Endothelial cell of umbilical vein (primary cell): ENCODE measurements at regions not wholly inside any gene's neighbourhood (a gene's known extent, or its start where the extent isn't known, plus 50 kb on each side); places are given as distances from the start of the nearest gene placed in this dataset.

Experiments
- BruUV-seq: library from RNA; stranded (reverse); fragments of 400-500 nt; replicated peaks from 2 replicates; lab custom pipeline; 2021; lab: Mats Ljungman, UMichigan
- CTCF ChIA-PET: fragments of 300-600, 350-600 bp; sonication (Branson Sonifier 250); formaldehyde crosslinking; loops from one replicate; lab custom pipeline; 2021; ENCODE audit warnings: antibody characterized with exemption, inconsistent platforms; lab: Charles Lee
- POLR2A ChIA-PET: fragments of 300-600, 350-600 bp; sonication (Branson Sonifier 250); formaldehyde crosslinking; loops from one replicate; lab custom pipeline; 2021; ENCODE audit warnings: antibody characterized with exemption, inconsistent platforms; lab: Charles Lee
- DNase-seq: peaks from one replicate; pipeline ENCODE4 v3.0.0-alpha.2; 2011; ENCODE audit warnings: low read depth, low spot score
- FAIRE-seq: peaks from 2 replicates; lab custom pipeline; 2011; peaks lifted over from hg19 to GRCh38; lab: Jason Lieb, UNC
- H2AFZ ChIP-seq: 2 replicates; pipeline ENCODE4 v1.6.0; 2012; ENCODE audit warnings: low read depth, low read length, control low read depth, inconsistent platforms
- H3K27ac ChIP-seq: 2 replicates; pipeline ENCODE4 v1.5.1; 2011; ENCODE audit warnings: low read depth, mild to moderate bottlenecking, control low read depth, low read length, moderate library complexity; ENCODE audit not compliant: insufficient read depth
- H3K27me3 ChIP-seq, 2 experiments: 2 replicates each; pipeline versions ENCODE4 v1.6.0 to v1.6.1; 2011; ENCODE audit warnings: low read length in 2 of 2, mixed read lengths in 1 of 2; ENCODE audit not compliant: control insufficient read depth in 2 of 2, insufficient read depth in 2 of 2
- H3K36me3 ChIP-seq, 2 experiments: 2 replicates in 1 of 2; 3 replicates in 1 of 2; pipeline ENCODE4 v1.5.1; 2011; ENCODE audit warnings: low read length in 2 of 2, mild to moderate bottlenecking in 1 of 2, moderate library complexity in 1 of 2; ENCODE audit not compliant: control insufficient read depth in 2 of 2, insufficient read depth in 2 of 2; ENCODE audit errors: extremely low read depth in 1 of 2
- H3K4me1 ChIP-seq: 3 replicates; pipeline ENCODE4 v1.5.1; 2011; ENCODE audit warnings: mild to moderate bottlenecking, low read length; ENCODE audit not compliant: control insufficient read depth, insufficient read depth; ENCODE audit errors: extremely low read depth
- H3K4me2 ChIP-seq: 2 replicates; pipeline ENCODE4 v1.6.1; 2011; ENCODE audit warnings: low read length, control low read depth, mixed read lengths; ENCODE audit not compliant: insufficient read depth
- H3K4me3 ChIP-seq, 3 experiments: fragments of 200-600 bp in 1 of 3; sonication (generic), shearing (Covaris generic) in 1 of 3; replicated peaks in 1 of 3; 2 replicates each; pipeline ENCODE4 v1.5.1; 2011 to 2016; ENCODE audit warnings: control low read depth in 3 of 3, low read length in 3 of 3, mild to moderate bottlenecking in 2 of 3, inconsistent platforms in 1 of 3, low read depth in 1 of 3, moderate library complexity in 1 of 3; ENCODE audit not compliant: insufficient read depth in 1 of 3
- H3K79me2 ChIP-seq: 2 replicates; pipeline ENCODE4 v1.6.0; 2012; ENCODE audit warnings: low read length, inconsistent platforms; ENCODE audit not compliant: control insufficient read depth, insufficient read depth
- H3K9ac ChIP-seq: replicated peaks from 2 replicates; pipeline ENCODE3; 2011; ENCODE audit warnings: low read length, control low read depth; ENCODE audit not compliant: insufficient read depth; ENCODE audit errors: extremely low read depth
- H3K9me1 ChIP-seq: replicated peaks from 3 replicates; pipeline ENCODE4 v1.6.0; 2011; ENCODE audit warnings: mild to moderate bottlenecking, low read length; ENCODE audit not compliant: control insufficient read depth, insufficient read depth; ENCODE audit errors: extremely low read depth
- H3K9me3 ChIP-seq: replicated peaks from 2 replicates; pipeline ENCODE4 v1.5.1; 2012; ENCODE audit warnings: low read length, inconsistent platforms; ENCODE audit not compliant: control insufficient read depth, insufficient read depth
- H4K20me1 ChIP-seq: replicated peaks from 2 replicates; pipeline ENCODE3; 2011; ENCODE audit warnings: mild to moderate bottlenecking, low read length; ENCODE audit not compliant: control insufficient read depth, insufficient read depth; ENCODE audit errors: extremely low read depth
- CTCF ChIP-seq, 2 donors: IDR thresholded peaks; 1 replicate in 1 of 2; 2 replicates in 1 of 2; pipeline ENCODE4 v1.5.1; 2011; ENCODE audit warnings: low read length in 2 of 2, mild to moderate bottlenecking in 2 of 2, moderate library complexity in 2 of 2, control low read depth in 1 of 2, inconsistent platforms in 1 of 2, low read depth in 1 of 2; ENCODE audit not compliant: insufficient read depth in 1 of 2; ENCODE audit errors: extremely low read depth in 1 of 2
- EZH2 ChIP-seq: IDR thresholded peaks from 2 replicates; pipeline ENCODE4 v1.6.1; 2012; ENCODE audit warnings: borderline replicate concordance, low read depth, mild to moderate bottlenecking, moderate library complexity, low read length, inconsistent platforms; ENCODE audit not compliant: severe bottlenecking
- FOS ChIP-seq: IDR thresholded peaks from 2 replicates; pipeline ENCODE4 v1.6.1; 2011; ENCODE audit warnings: mild to moderate bottlenecking, low read length, moderate library complexity, borderline replicate concordance; ENCODE audit not compliant: insufficient read depth
- GATA2 ChIP-seq: IDR thresholded peaks from 2 replicates; pipeline ENCODE4 v1.7.0; 2011; ENCODE audit warnings: low read depth, mild to moderate bottlenecking, moderate library complexity, mixed read lengths, low read length; ENCODE audit not compliant: insufficient read length, insufficient read depth
- JUN ChIP-seq: IDR thresholded peaks from 2 replicates; pipeline ENCODE4 v1.6.1; 2011; ENCODE audit warnings: borderline replicate concordance, low read depth; ENCODE audit not compliant: insufficient read length, insufficient read depth
- MAX ChIP-seq: IDR thresholded peaks from 2 replicates; pipeline ENCODE4 v1.6.1; 2011; ENCODE audit not compliant: insufficient read depth, insufficient read length
- MYC ChIP-seq: IDR thresholded peaks from one replicate; pipeline ENCODE4 v1.6.1; 2011; ENCODE audit warnings: mild to moderate bottlenecking, low read depth, low read length
- POLR2A ChIP-seq: IDR thresholded peaks from 2 replicates; pipeline ENCODE4 v1.6.1; 2012; ENCODE audit warnings: low read depth, mild to moderate bottlenecking, control low read depth, low read length
- POLR2AphosphoS5 ChIP-seq: IDR thresholded peaks from 2 replicates; pipeline ENCODE4 v1.6.1; 2012; ENCODE audit warnings: low read depth, mild to moderate bottlenecking, control low read depth, low read length, moderate library complexity; ENCODE audit not compliant: insufficient read depth
- dilution Hi-C: fragments of 300-500 bp; cut with MboI; formaldehyde crosslinking; loops from one replicate; pipeline ENCODE4 v1.15.0; 2019; ENCODE audit warnings: low sequenced_read_pairs; ENCODE audit not compliant: extremely low pct_ligation_motif_present
- intact Hi-C: fragments of 100-400 bp; cut with micrococcal nuclease; formaldehyde crosslinking; loops from one replicate; pipeline ENCODE4 v1.10.0; 2022

- Histone ChIP-seq H3K4me1 (no peaks in the 10 kb centered on the region), H3K36me3 (no peaks in the 10 kb centered on the region), H3K27me3 (no peaks in the 10 kb centered on the region), H3K9me3 (no peaks in the 10 kb centered on the region), H3K4me3 (no peak overlapping the region), H3K27ac (no peak overlapping the region), H3K9ac (no peak overlapping the region), H3K9me1 (no peaks in the 10 kb centered on the region), H3K79me2 (no peaks in the 10 kb centered on the region), H4K20me1 (no peaks in the 10 kb centered on the region), H3K4me2 (no peak overlapping the region), H2AFZ (no peak overlapping the region)
- DNase-seq (no peak), FAIRE-seq (no peak)
- intact Hi-C loops (no loop called here), dilution Hi-C loops (no loop called here)
- BruUV-seq, result no TSS peak
- ChIA-PET CTCF (no interaction called here), POLR2A (no interaction called here)
- TF ChIP-seq MYC (no peak), POLR2A (no peak), EZH2 (no peak), MAX (no peak), CTCF (IDR thresholded peaks at IDR 0.05; ENCODE audit: extremely low read depth in 1 of 2, insufficient read depth in 1 of 2, low read depth in 1 of 2, low read length in 2 of 2) (no peak), FOS (no peak), GATA2 (no peak), POLR2AphosphoS5 (no peak), JUN (no peak)
These were observed 156.8 kb upstream of the UBE2E3 start for GRCh38 chr2:180823546-180824141.
